ENCODE measurements at regions not wholly inside any gene's neighbourhood (a gene's known extent, or its start where the extent isn't known, plus 50 kb on each side); places are given as distances from the start of the nearest gene placed in this dataset.

GRCh38 chr13:60318186-60318585, 78.8 kb upstream of the TDRD3 start:
- Mint-ChIP-seq H3K27me3 (ENCODE audit: low read depth) (no peaks in the 10 kb centered on the region), H3K4me1 (no peaks in the 10 kb centered on the region), H3K4me3 (no peak overlapping the region), H3K9me3 (peaks cover 3% of the 10 kb centered on the region), H3K36me3 (ENCODE audit: low read depth) (no peaks in the 10 kb centered on the region), H3K27ac (ENCODE audit: unreplicated experiment) (no peak overlapping the region)
- DNase-seq (ENCODE audit: low read depth, low spot score): no peak
- TF ChIP-seq CTCF (conservative IDR thresholded peaks at IDR 0.05): no peak

- Mint-ChIP-seq H3K36me3 (ENCODE audit: low read depth) (no peaks in the 10 kb centered on the region), H3K27ac (ENCODE audit: unreplicated experiment) (no peak overlapping the region), H3K4me3 (no peak overlapping the region), H3K27me3 (ENCODE audit: low read depth) (no peaks in the 10 kb centered on the region), H3K4me1 (no peaks in the 10 kb centered on the region), H3K9me3 (peaks cover 3% of the 10 kb centered on the region)
- DNase-seq (ENCODE audit: low read depth, low spot score): no peak
- TF ChIP-seq CTCF (conservative IDR thresholded peaks at IDR 0.05): no peak
Observed at GRCh38 chr13:60324131-60324530, 72.9 kb upstream of the TDRD3 start.

GRCh38 chr13:60326273-60326672, 70.7 kb upstream of the TDRD3 start:
- H3K36me3 Mint-ChIP-seq (ENCODE audit: low read depth): no peaks in the 10 kb centered on the region
- H3K27ac Mint-ChIP-seq (ENCODE audit: unreplicated experiment): no peak overlapping the region
- DNase-seq (ENCODE audit: low read depth, low spot score): no peak
- no peak overlapping the region for H3K4me3 Mint-ChIP-seq
- peak; percentile 21 for TF ChIP-seq CTCF (conservative IDR thresholded peaks at IDR 0.05)
- no peaks in the 10 kb centered on the region for H3K27me3 Mint-ChIP-seq (ENCODE audit: low read depth)
- no peaks in the 10 kb centered on the region for H3K4me1 Mint-ChIP-seq
- peaks cover under 1% of the 10 kb centered on the region for H3K9me3 Mint-ChIP-seq

GRCh38 chr13:60327511-60327910, 69.5 kb upstream of the TDRD3 start:
- Mint-ChIP-seq H3K4me3 (no peak overlapping the region), H3K36me3 (ENCODE audit: low read depth) (no peaks in the 10 kb centered on the region), H3K4me1 (no peaks in the 10 kb centered on the region), H3K27ac (ENCODE audit: unreplicated experiment) (no peak overlapping the region), H3K9me3 (no peaks in the 10 kb centered on the region), H3K27me3 (ENCODE audit: low read depth) (no peaks in the 10 kb centered on the region)
- TF ChIP-seq CTCF (conservative IDR thresholded peaks at IDR 0.05): no peak
- DNase-seq (ENCODE audit: low read depth, low spot score): no peak

GRCh38 chr13:60328073-60328472, 68.9 kb upstream of the TDRD3 start:
- Mint-ChIP-seq H3K4me1 (no peaks in the 10 kb centered on the region), H3K27me3 (ENCODE audit: low read depth) (no peaks in the 10 kb centered on the region), H3K9me3 (no peaks in the 10 kb centered on the region), H3K36me3 (ENCODE audit: low read depth) (no peaks in the 10 kb centered on the region), H3K4me3 (no peak overlapping the region), H3K27ac (ENCODE audit: unreplicated experiment) (no peak overlapping the region)
- DNase-seq (ENCODE audit: low read depth, low spot score): no peak
- no peak for TF ChIP-seq CTCF (conservative IDR thresholded peaks at IDR 0.05)

Data from neural crest cell (in vitro differentiated cells).